ENCODE measurements at regions not wholly inside any gene's neighbourhood (a gene's known extent, or its start where the extent isn't known, plus 50 kb on each side); places are given as distances from the start of the nearest gene placed in this dataset.
"Not testable (repeated sequence)": the region's sequence is repeated elsewhere in the genome, so short reads cannot be mapped to it uniquely, and the experiment has no call there.

GRCh38 chr5:18003784-18004183, 369.5 kb downstream of the TAF11L14 start:
- no peaks in the 10 kb centered on the region for H3K4me1 Mint-ChIP-seq
- H3K27me3 ChIP-seq (ENCODE audit: insufficient read depth, low read length), result no peaks in the 10 kb centered on the region
- no peak overlapping the region for H3K56ac ChIP-seq (ENCODE audit: insufficient read length, low read depth, low read length)
- H2AFZ ChIP-seq (ENCODE audit: low read length), result no peak overlapping the region
- H3K27ac Mint-ChIP-seq, result no peak overlapping the region
- H3K4me2 ChIP-seq (ENCODE audit: insufficient read depth, insufficient read length, low read length), result no peak overlapping the region
- no peak for DNase-seq
- H4K5ac ChIP-seq (ENCODE audit: insufficient read length, low read depth, low read length), result no peak overlapping the region
- H3K27me3 Mint-ChIP-seq (ENCODE audit: low read depth), result no peaks in the 10 kb centered on the region
- H2BK20ac ChIP-seq (ENCODE audit: low read depth, low read length, poor library complexity, severe bottlenecking), result no peak overlapping the region
- WGBS (ENCODE audit: extremely low coverage, insufficient read length, low lambda C conversion rate), result no CpG with 5 or more reads among the region's 2 CpGs
- no peak overlapping the region for H2AK5ac ChIP-seq (ENCODE audit: insufficient read length, low read length)
- no peak overlapping the region for H4K8ac ChIP-seq (replicated peaks; ENCODE audit: insufficient read length, low read depth, low read length)
- H3K23ac ChIP-seq (ENCODE audit: insufficient read length, low read depth, low read length), result no peak overlapping the region
- no peak overlapping the region for H3K9ac ChIP-seq (ENCODE audit: extremely low read depth, insufficient read length, low read length)
- H3T11ph ChIP-seq (ENCODE audit: low read length), result no peak overlapping the region
- H3K4me1 ChIP-seq (ENCODE audit: insufficient read depth, low read length), result no peaks in the 10 kb centered on the region
- no peak overlapping the region for H4K91ac ChIP-seq (ENCODE audit: insufficient read length, low read depth, low read length)
- TF ChIP-seq CTCF (conservative IDR thresholded peaks at IDR 0.05), result no peak
- no peak overlapping the region for H3K4me3 Mint-ChIP-seq
- H3K18ac ChIP-seq (ENCODE audit: insufficient read length, low read depth, low read length), result no peak overlapping the region
- no peak overlapping the region for H3K27ac ChIP-seq (ENCODE audit: insufficient read length, low read depth, low read length)
- peaks cover 0 to 6% (median 3%) of the 10 kb centered on the region in 3 experiments; a peak in 4 of 7 replicates for H3K36me3 Mint-ChIP-seq (ENCODE audit: insufficient read depth in 1 of 3, low read depth in 3 of 3)
- no peak overlapping the region for H2BK5ac ChIP-seq (ENCODE audit: insufficient read length, low read length)
- H3K23me2 ChIP-seq (ENCODE audit: insufficient read length, low read depth, low read length, poor library complexity, severe bottlenecking), result no peaks in the 10 kb centered on the region
- H3K4ac ChIP-seq (ENCODE audit: low read depth, low read length), result no peak overlapping the region
- no peak overlapping the region for H2BK15ac ChIP-seq (ENCODE audit: low read depth, low read length)
- no peaks in the 10 kb centered on the region for H4K20me1 ChIP-seq (ENCODE audit: control insufficient read depth, insufficient read depth, insufficient read length)
- no peaks in the 10 kb centered on the region for H3K9me3 ChIP-seq (ENCODE audit: control insufficient read depth, low read depth, low read length)
- H3K14ac ChIP-seq (ENCODE audit: insufficient read depth, low read length), result no peak overlapping the region
- H2BK120ac ChIP-seq (ENCODE audit: low read depth, low read length, poor library complexity, severe bottlenecking), result no peak overlapping the region
- no peaks in the 10 kb centered on the region for H3K79me1 ChIP-seq (ENCODE audit: insufficient read depth, low read depth, low read length, poor library complexity, severe bottlenecking)
- H2BK12ac ChIP-seq (ENCODE audit: insufficient read length, low read depth, low read length), result no peak overlapping the region
- H3K9me3 Mint-ChIP-seq, result peaks cover 8 to 11% of the 10 kb centered on the region in 2 experiments; a peak in 4 of 5 replicates
- no peaks in the 10 kb centered on the region for H3K79me2 ChIP-seq (ENCODE audit: insufficient read depth, low read length)

GRCh38 chr5:18006235-18006634, 372.0 kb downstream of the TAF11L14 start:
- not testable (repeated sequence) for H4K91ac ChIP-seq (ENCODE audit: insufficient read length, low read depth, low read length); H3K56ac ChIP-seq (ENCODE audit: insufficient read length, low read depth, low read length); H4K20me1 ChIP-seq (ENCODE audit: control insufficient read depth, insufficient read depth, insufficient read length); H3K4ac ChIP-seq (ENCODE audit: low read depth, low read length); H3K18ac ChIP-seq (ENCODE audit: insufficient read length, low read depth, low read length); H3K4me3 Mint-ChIP-seq; H3K27ac Mint-ChIP-seq; H3K23me2 ChIP-seq (ENCODE audit: insufficient read length, low read depth, low read length, poor library complexity, severe bottlenecking); H2BK120ac ChIP-seq (ENCODE audit: low read depth, low read length, poor library complexity, severe bottlenecking); H3K36me3 Mint-ChIP-seq (ENCODE audit: insufficient read depth in 1 of 3, low read depth in 3 of 3); H3K9me3 ChIP-seq (ENCODE audit: control insufficient read depth, low read depth, low read length); H3K79me2 ChIP-seq (ENCODE audit: insufficient read depth, low read length); DNase-seq; H3K9ac ChIP-seq (ENCODE audit: extremely low read depth, insufficient read length, low read length); H2BK12ac ChIP-seq (ENCODE audit: insufficient read length, low read depth, low read length); H3K14ac ChIP-seq (ENCODE audit: insufficient read depth, low read length); H3T11ph ChIP-seq (ENCODE audit: low read length); H4K5ac ChIP-seq (ENCODE audit: insufficient read length, low read depth, low read length); H2BK5ac ChIP-seq (ENCODE audit: insufficient read length, low read length); H3K79me1 ChIP-seq (ENCODE audit: insufficient read depth, low read depth, low read length, poor library complexity, severe bottlenecking); H2AK5ac ChIP-seq (ENCODE audit: insufficient read length, low read length); H3K27me3 Mint-ChIP-seq (ENCODE audit: low read depth); H3K4me1 ChIP-seq (ENCODE audit: insufficient read depth, low read length); H3K23ac ChIP-seq (ENCODE audit: insufficient read length, low read depth, low read length); H2BK15ac ChIP-seq (ENCODE audit: low read depth, low read length); H4K8ac ChIP-seq (replicated peaks; ENCODE audit: insufficient read length, low read depth, low read length); H2AFZ ChIP-seq (ENCODE audit: low read length); H3K4me1 Mint-ChIP-seq; H3K4me2 ChIP-seq (ENCODE audit: insufficient read depth, insufficient read length, low read length); H3K27me3 ChIP-seq (ENCODE audit: insufficient read depth, low read length); H3K27ac ChIP-seq (ENCODE audit: insufficient read length, low read depth, low read length); H2BK20ac ChIP-seq (ENCODE audit: low read depth, low read length, poor library complexity, severe bottlenecking)
- no CpG with 5 or more reads among the region's 8 CpGs for WGBS (ENCODE audit: extremely low coverage, insufficient read length, low lambda C conversion rate)
- peaks cover 8 to 11% of the 10 kb centered on the region in 2 experiments; a peak in 4 of 5 replicates for H3K9me3 Mint-ChIP-seq

Data from H9 (cell line).